GM06990 (cell line): ENCODE measurements at regions not wholly inside any gene's neighbourhood (a gene's known extent, or its start where the extent isn't known, plus 50 kb on each side); places are given as distances from the start of the nearest gene placed in this dataset.
"Not testable (repeated sequence)": the region's sequence is repeated elsewhere in the genome, so short reads cannot be mapped to it uniquely, and the experiment has no call there.

ENCODE experiments used
- DNase-seq: peaks from one replicate; pipeline ENCODE4 v3.0.0-alpha.2; 2011; ENCODE audit not compliant: insufficient read length; ENCODE audit errors: extremely low read depth
- H3K27me3 ChIP-seq: replicated peaks from 2 replicates; pipeline ENCODE4 v1.6.0; 2011; ENCODE audit warnings: low read length; ENCODE audit not compliant: control insufficient read depth, insufficient read depth
- H3K36me3 ChIP-seq: 2 replicates; pipeline ENCODE4 v1.5.1; 2011; ENCODE audit warnings: low read length; ENCODE audit not compliant: control insufficient read depth, insufficient read depth
- H3K4me3 ChIP-seq: replicated peaks from 2 replicates; pipeline ENCODE4 v1.5.1; 2011; ENCODE audit warnings: low read depth, mild to moderate bottlenecking, control low read depth, low read length
- TF ChIP-seq, protein P1 (sequence below): IDR thresholded peaks from 2 replicates; pipeline ENCODE4 v1.5.1; 2011; ENCODE audit warnings: low read length, control low read depth, mild to moderate bottlenecking, inconsistent platforms; ENCODE audit not compliant: insufficient read depth, poor library complexity, severe bottlenecking

- H3K27me3 ChIP-seq, result no peaks in the 10 kb centered on the region
- DNase-seq, result no peak
- no peaks in the 10 kb centered on the region for H3K36me3 ChIP-seq
- TF ChIP-seq, protein P1, sequence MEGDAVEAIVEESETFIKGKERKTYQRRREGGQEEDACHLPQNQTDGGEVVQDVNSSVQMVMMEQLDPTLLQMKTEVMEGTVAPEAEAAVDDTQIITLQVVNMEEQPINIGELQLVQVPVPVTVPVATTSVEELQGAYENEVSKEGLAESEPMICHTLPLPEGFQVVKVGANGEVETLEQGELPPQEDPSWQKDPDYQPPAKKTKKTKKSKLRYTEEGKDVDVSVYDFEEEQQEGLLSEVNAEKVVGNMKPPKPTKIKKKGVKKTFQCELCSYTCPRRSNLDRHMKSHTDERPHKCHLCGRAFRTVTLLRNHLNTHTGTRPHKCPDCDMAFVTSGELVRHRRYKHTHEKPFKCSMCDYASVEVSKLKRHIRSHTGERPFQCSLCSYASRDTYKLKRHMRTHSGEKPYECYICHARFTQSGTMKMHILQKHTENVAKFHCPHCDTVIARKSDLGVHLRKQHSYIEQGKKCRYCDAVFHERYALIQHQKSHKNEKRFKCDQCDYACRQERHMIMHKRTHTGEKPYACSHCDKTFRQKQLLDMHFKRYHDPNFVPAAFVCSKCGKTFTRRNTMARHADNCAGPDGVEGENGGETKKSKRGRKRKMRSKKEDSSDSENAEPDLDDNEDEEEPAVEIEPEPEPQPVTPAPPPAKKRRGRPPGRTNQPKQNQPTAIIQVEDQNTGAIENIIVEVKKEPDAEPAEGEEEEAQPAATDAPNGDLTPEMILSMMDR, result no peak
- H3K4me3 ChIP-seq, result no peak overlapping the region
These were observed 258.2 kb upstream of the IRS2 start for GRCh38 chr13:110044551-110045111.

GRCh38 chr13:110042253-110042950 is 256.0 kb upstream of the IRS2 start:
- no peak overlapping the region for H3K4me3 ChIP-seq
- TF ChIP-seq, protein P1, result no peak
- DNase-seq, result no peak
- no peaks in the 10 kb centered on the region for H3K36me3 ChIP-seq
- H3K27me3 ChIP-seq, result no peaks in the 10 kb centered on the region

DNA sequence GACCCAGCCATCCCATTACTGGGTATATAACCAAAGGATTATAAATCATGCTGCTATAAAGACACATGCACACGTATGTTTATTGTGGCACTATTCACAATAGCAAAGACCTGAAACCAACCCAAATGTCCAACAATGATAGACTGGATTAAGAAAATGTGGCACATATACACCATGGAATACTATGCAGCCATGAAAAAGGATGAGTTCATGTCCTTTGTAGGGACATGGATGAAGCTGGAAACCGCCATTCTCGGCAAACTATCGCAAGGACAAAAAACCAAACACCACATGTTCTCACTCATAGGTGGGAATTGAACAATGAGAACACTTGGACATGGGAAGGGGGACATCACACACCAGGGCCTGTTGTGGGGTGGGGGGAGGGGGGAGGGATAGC is 255.3 kb upstream of the IRS2 start:
- not testable (repeated sequence) for H3K4me3 ChIP-seq, DNase-seq, H3K27me3 ChIP-seq, H3K36me3 ChIP-seq

DNA sequence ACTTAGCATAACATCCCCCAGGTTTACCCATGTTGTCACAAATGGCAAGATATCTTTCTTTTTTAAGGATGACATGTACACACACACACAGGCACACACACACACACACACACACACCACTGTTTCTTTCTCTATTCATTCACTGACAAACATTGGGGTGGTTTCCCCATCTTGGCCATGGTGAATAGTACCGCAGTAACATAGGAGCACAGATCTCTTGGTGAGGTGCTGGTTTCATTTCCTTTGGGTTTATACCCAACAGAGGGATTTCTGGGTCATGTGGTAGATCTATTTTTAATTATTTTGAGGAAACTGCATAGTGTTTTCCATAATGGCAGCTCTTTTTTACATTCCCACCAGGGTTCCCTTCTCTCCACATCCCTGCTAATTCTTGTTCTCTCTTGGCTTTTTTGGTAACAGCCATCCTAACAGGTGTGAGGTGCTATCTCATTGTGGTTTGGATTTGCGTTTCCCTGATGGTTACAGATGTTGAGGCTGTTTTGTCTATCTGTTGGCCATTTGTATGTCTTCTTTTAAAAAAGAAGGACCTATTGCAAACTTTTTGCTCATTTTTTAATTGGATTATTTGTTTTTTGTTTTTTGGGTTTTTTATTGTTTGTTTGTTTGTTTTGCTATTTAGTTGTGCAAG is 251.7 kb upstream of the IRS2 start:
- no peak overlapping the region for H3K4me3 ChIP-seq
- H3K36me3 ChIP-seq, result no peaks in the 10 kb centered on the region
- DNase-seq, result no peak
- TF ChIP-seq, protein P1, result no peak
- no peaks in the 10 kb centered on the region for H3K27me3 ChIP-seq

GRCh38 chr13:110036060-110036459 is 249.7 kb upstream of the IRS2 start:
- Histone ChIP-seq H3K4me3 (no peak overlapping the region), H3K36me3 (no peaks in the 10 kb centered on the region), H3K27me3 (no peaks in the 10 kb centered on the region)
- DNase-seq, result no peak
- TF ChIP-seq, protein P1, result no peak

DNA sequence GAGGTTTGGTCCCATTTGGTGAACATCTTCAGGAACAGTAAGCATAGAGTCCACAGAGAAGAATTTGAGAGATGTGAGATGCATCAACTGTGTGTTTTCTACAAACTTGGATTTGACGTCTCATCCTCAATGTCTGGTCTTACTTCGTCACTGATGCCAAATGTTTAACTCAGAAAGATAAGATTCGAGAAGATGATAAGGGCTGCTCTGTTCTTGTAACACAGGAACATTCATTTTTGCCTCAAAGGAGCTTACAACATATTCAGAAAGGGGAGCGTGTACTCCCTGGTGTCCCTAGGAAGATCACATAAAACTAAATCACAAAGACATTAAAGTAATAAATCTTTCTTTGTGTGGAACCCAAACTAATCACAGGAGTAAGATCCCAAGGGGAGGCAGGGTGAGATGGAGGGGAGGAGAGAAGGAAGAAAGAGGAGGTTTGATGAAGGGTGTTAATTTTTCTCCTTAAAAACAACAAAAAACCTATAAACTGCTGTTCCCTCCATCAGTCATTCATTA is 247.7 kb upstream of the IRS2 start:
- no peaks in the 10 kb centered on the region for H3K36me3 ChIP-seq
- H3K4me3 ChIP-seq, result no peak overlapping the region
- no peaks in the 10 kb centered on the region for H3K27me3 ChIP-seq
- TF ChIP-seq, protein P1, result no peak
- no peak for DNase-seq
